Fibroblast of lung (primary cell): ENCODE measurements at regions not wholly inside any gene's neighbourhood (a gene's known extent, or its start where the extent isn't known, plus 50 kb on each side); places are given as distances from the start of the nearest gene placed in this dataset.

ENCODE experiments used
- DNase-seq, 2 donors: peaks; one replicate each; pipeline versions ENCODE4 v3.0.0 to v3.0.0-alpha.2; 2010; ENCODE audit warnings: low read depth in 2 of 2
- H2AFZ ChIP-seq: 2 replicates; pipeline ENCODE4 v1.5.1; 2012; ENCODE audit warnings: low read length, control low read depth, inconsistent platforms
- H3K27ac ChIP-seq: 2 replicates; pipeline ENCODE4 v1.5.1; 2011; ENCODE audit warnings: low read length, control low read depth; ENCODE audit not compliant: insufficient read depth
- H3K27me3 ChIP-seq: 2 replicates; pipeline ENCODE4 v1.5.1; 2011; ENCODE audit warnings: mild to moderate bottlenecking, low read length; ENCODE audit not compliant: control insufficient read depth, insufficient read depth
- H3K36me3 ChIP-seq: 2 replicates; pipeline ENCODE4 v1.5.1; 2011; ENCODE audit warnings: low read length; ENCODE audit not compliant: control insufficient read depth, insufficient read depth
- H3K4me1 ChIP-seq: 2 replicates; pipeline ENCODE4 v1.5.1; 2011; ENCODE audit warnings: low read length; ENCODE audit not compliant: control insufficient read depth, insufficient read depth; ENCODE audit errors: extremely low read depth
- H3K4me2 ChIP-seq: 2 replicates; pipeline ENCODE4 v1.5.1; 2011; ENCODE audit warnings: low read length, control low read depth; ENCODE audit not compliant: insufficient read depth; ENCODE audit errors: extremely low read depth
- H3K4me3 ChIP-seq, 4 experiments: fragments of 200-600 bp in 1 of 4; sonication (generic) in 1 of 4; replicated peaks in 1 of 4; 2 replicates each; pipeline ENCODE4 v1.5.1; 2011 to 2016; ENCODE audit warnings: low read length in 4 of 4, low read depth in 3 of 4, mild to moderate bottlenecking in 3 of 4, control low read depth in 2 of 4, inconsistent platforms in 1 of 4, mixed read lengths in 1 of 4; ENCODE audit not compliant: insufficient read depth in 1 of 4; ENCODE audit errors: control extremely low read depth in 1 of 4
- H3K79me2 ChIP-seq: 2 replicates; pipeline ENCODE4 v1.5.1; 2012; ENCODE audit warnings: mild to moderate bottlenecking, low read length, inconsistent platforms; ENCODE audit not compliant: control insufficient read depth, insufficient read depth
- H3K9ac ChIP-seq: 2 replicates; pipeline ENCODE4 v1.5.1; 2011; ENCODE audit warnings: mild to moderate bottlenecking, low read length, control low read depth; ENCODE audit not compliant: insufficient read depth
- H3K9me3 ChIP-seq: 2 replicates; pipeline ENCODE4 v1.5.1; 2012; ENCODE audit warnings: low read depth, low read length; ENCODE audit not compliant: control insufficient read depth, insufficient read depth
- H4K20me1 ChIP-seq: 2 replicates; pipeline ENCODE4 v1.5.1; 2011; ENCODE audit warnings: low read length; ENCODE audit not compliant: control insufficient read depth, insufficient read depth; ENCODE audit errors: extremely low read depth
- CTCF ChIP-seq, 2 donors: IDR thresholded peaks in 1 of 2; conservative IDR thresholded peaks in 1 of 2; 1 replicate in 1 of 2; 2 replicates in 1 of 2; pipeline ENCODE4 v1.5.1; 2011 to 2012; ENCODE audit warnings: low read length in 2 of 2, control low read depth in 1 of 2, inconsistent platforms in 1 of 2, low read depth in 1 of 2, mild to moderate bottlenecking in 1 of 2
- EZH2 ChIP-seq: IDR thresholded peaks from 2 replicates; pipeline ENCODE4 v1.5.1; 2012; ENCODE audit warnings: low read length, control low read depth, mild to moderate bottlenecking; ENCODE audit errors: missing control alignments

GRCh38 chr22:25399649-25400151 is 164.8 kb upstream of the GRK3 start:
- Histone ChIP-seq H3K4me2 (no peak overlapping the region), H3K9ac (no peak overlapping the region), H2AFZ (no peak overlapping the region), H3K4me3 (no peak overlapping the region), H3K79me2 (peaks cover 48% of the 10 kb centered on the region), H3K27ac (no peak overlapping the region), H3K27me3 (no peaks in the 10 kb centered on the region), H3K36me3 (no peaks in the 10 kb centered on the region), H3K9me3 (no peaks in the 10 kb centered on the region), H3K4me1 (peaks cover 21% of the 10 kb centered on the region), H4K20me1 (no peaks in the 10 kb centered on the region)
- TF ChIP-seq CTCF (conservative IDR thresholded peaks at IDR 0.05 in 1 of 2, IDR thresholded peaks at IDR 0.05 in 1 of 2; ENCODE audit: low read depth in 1 of 2, low read length in 2 of 2) (no peak), EZH2 (no peak)
- no peak for DNase-seq

GRCh38 chr22:25402160-25402500 is 162.3 kb upstream of the GRK3 start:
- Histone ChIP-seq H3K27ac (no peak overlapping the region), H4K20me1 (no peaks in the 10 kb centered on the region), H3K9me3 (no peaks in the 10 kb centered on the region), H3K9ac (no peak overlapping the region), H3K4me3 (no peak overlapping the region), H3K27me3 (no peaks in the 10 kb centered on the region), H3K36me3 (no peaks in the 10 kb centered on the region), H3K79me2 (peaks cover 39% of the 10 kb centered on the region), H3K4me1 (peaks cover 24% of the 10 kb centered on the region), H2AFZ (no peak overlapping the region), H3K4me2 (no peak overlapping the region)
- TF ChIP-seq EZH2, result no peak
- TF ChIP-seq CTCF (conservative IDR thresholded peaks at IDR 0.05 in 1 of 2, IDR thresholded peaks at IDR 0.05 in 1 of 2; ENCODE audit: low read depth in 1 of 2, low read length in 2 of 2), result no peak
- DNase-seq, result no peak

GRCh38 chr22:25402501-25403283 is 161.8 kb upstream of the GRK3 start:
- peaks cover 24% of the 10 kb centered on the region for H3K4me1 ChIP-seq
- no peaks in the 10 kb centered on the region for H3K9me3 ChIP-seq
- H3K79me2 ChIP-seq, result peaks cover 38% of the 10 kb centered on the region
- H2AFZ ChIP-seq, result no peak overlapping the region
- no peak for TF ChIP-seq EZH2
- no peak for TF ChIP-seq CTCF (conservative IDR thresholded peaks at IDR 0.05 in 1 of 2, IDR thresholded peaks at IDR 0.05 in 1 of 2; ENCODE audit: low read depth in 1 of 2, low read length in 2 of 2)
- DNase-seq, result peak; percentile 32 to 74
- peak overlapping the region; percentile 74 for H3K27ac ChIP-seq
- H3K4me3 ChIP-seq, result peak overlapping the region; percentile 65 to 78 (median 73)
- H3K4me2 ChIP-seq, result peak overlapping the region; percentile 94
- H4K20me1 ChIP-seq, result no peaks in the 10 kb centered on the region
- H3K9ac ChIP-seq, result no peak overlapping the region
- no peaks in the 10 kb centered on the region for H3K27me3 ChIP-seq
- H3K36me3 ChIP-seq, result no peaks in the 10 kb centered on the region
